Right atrium auricular region (tissue), 2 donors: ENCODE measurements at regions not wholly inside any gene's neighbourhood (a gene's known extent, or its start where the extent isn't known, plus 50 kb on each side); places are given as distances from the start of the nearest gene placed in this dataset.
A peak's percentile ranks its signal among the peaks of the same experiment; 100 is the strongest.

Experiments
- DNase-seq: peaks from one replicate; pipeline ENCODE4 v3.0.0-alpha.2; 2019; ENCODE audit warnings: low spot score
- H3K27ac ChIP-seq, 2 donors: fragments of 200-600 bp; sonication (generic); 1 replicate in 1 of 2; 2 replicates in 1 of 2; pipeline ENCODE4 v1.5.1; 2016 to 2019
- H3K27me3 ChIP-seq, 2 donors: fragments of 200-600 bp; sonication (generic); one replicate each; pipeline versions ENCODE4 v1.5.1 to v1.6.0; 2017 to 2019
- H3K36me3 ChIP-seq: fragments of 200-600 bp; sonication (generic); one replicate; pipeline ENCODE4 v1.5.1; 2016
- H3K4me1 ChIP-seq, 2 donors: fragments of 200-600 bp; sonication (generic); one replicate each; pipeline versions ENCODE4 v1.5.1 to v1.6.0; 2017 to 2019
- H3K4me3 ChIP-seq, 2 donors: fragments of 200-600 bp; sonication (generic); 1 replicate in 1 of 2; 2 replicates in 1 of 2; pipeline ENCODE4 v1.5.1; 2017 to 2019; ENCODE audit warnings: mild to moderate bottlenecking in 1 of 2, moderate library complexity in 1 of 2
- H3K9me3 ChIP-seq, 2 donors: fragments of 200-600 bp; sonication (generic); one replicate each; pipeline ENCODE4 v1.5.1; 2019
- CTCF ChIP-seq, 2 donors: fragments of 200-600 bp; sonication (generic); IDR thresholded peaks; one replicate each; pipeline ENCODE4 v1.5.1; 2019; ENCODE audit warnings: antibody characterized with exemption in 2 of 2

GRCh38 chr2:53170466-53170865 lies 597.1 kb upstream of the CHAC2 start:
- TF ChIP-seq CTCF (IDR thresholded peaks at IDR 0.05): no peak

GRCh38 chr2:53167227-53167626 lies 600.4 kb upstream of the CHAC2 start:
- no peak for TF ChIP-seq CTCF (IDR thresholded peaks at IDR 0.05)
- no peak for DNase-seq
- Histone ChIP-seq H3K27me3 (no peaks in the 10 kb centered on the region), H3K27ac (no peak overlapping the region), H3K9me3 (no peaks in the 10 kb centered on the region), H3K4me3 (no peak overlapping the region), H3K36me3 (no peaks in the 10 kb centered on the region), H3K4me1 (no peaks in the 10 kb centered on the region)

More at GRCh38 chr2:53170466-53170865, 597.1 kb upstream of the CHAC2 start:
- DNase-seq: no peak
- no peaks in the 10 kb centered on the region for H3K4me1 ChIP-seq
- no peak overlapping the region for H3K4me3 ChIP-seq
- no peaks in the 10 kb centered on the region for H3K27me3 ChIP-seq
- H3K36me3 ChIP-seq: no peaks in the 10 kb centered on the region
- no peak overlapping the region for H3K27ac ChIP-seq
- H3K9me3 ChIP-seq: no peaks in the 10 kb centered on the region

- DNase-seq: no peak
- no peak for TF ChIP-seq CTCF (IDR thresholded peaks at IDR 0.05)
- H3K4me3 ChIP-seq: no peak overlapping the region
- no peaks in the 10 kb centered on the region for H3K9me3 ChIP-seq
- no peaks in the 10 kb centered on the region for H3K36me3 ChIP-seq
- H3K4me1 ChIP-seq: no peaks in the 10 kb centered on the region
- H3K27me3 ChIP-seq: no peaks in the 10 kb centered on the region
- no peak overlapping the region for H3K27ac ChIP-seq
These were observed 617.5 kb upstream of the CHAC2 start for GRCh38 chr2:53150146-53150545.

- H3K27ac ChIP-seq: no peak overlapping the region
- no peak overlapping the region for H3K4me3 ChIP-seq
- no peaks in the 10 kb centered on the region for H3K9me3 ChIP-seq
- TF ChIP-seq CTCF (IDR thresholded peaks at IDR 0.05): no peak
- H3K4me1 ChIP-seq: no peaks in the 10 kb centered on the region
- H3K27me3 ChIP-seq: no peaks in the 10 kb centered on the region
- DNase-seq: no peak
- no peaks in the 10 kb centered on the region for H3K36me3 ChIP-seq
These were observed 619.4 kb upstream of the CHAC2 start for GRCh38 chr2:53148221-53148620.

- no peaks in the 10 kb centered on the region for H3K27me3 ChIP-seq
- no peak for DNase-seq
- no peaks in the 10 kb centered on the region for H3K4me1 ChIP-seq
- TF ChIP-seq CTCF (IDR thresholded peaks at IDR 0.05): no peak
- no peak overlapping the region for H3K4me3 ChIP-seq
- H3K9me3 ChIP-seq: no peaks in the 10 kb centered on the region
- no peaks in the 10 kb centered on the region for H3K36me3 ChIP-seq
- H3K27ac ChIP-seq: no peak overlapping the region
These were observed 636.2 kb upstream of the CHAC2 start for GRCh38 chr2:53131416-53131815.

- no peak for DNase-seq
- peak overlapping the region in 1 of 2 donors; percentile 50 for H3K27ac ChIP-seq
These were observed 637.1 kb upstream of the CHAC2 start for GRCh38 chr2:53130441-53130943.

More at GRCh38 chr2:53130441-53130943, 637.1 kb upstream of the CHAC2 start:
- Histone ChIP-seq H3K4me3 (no peak overlapping the region), H3K4me1 (no peaks in the 10 kb centered on the region), H3K9me3 (no peaks in the 10 kb centered on the region), H3K27me3 (no peaks in the 10 kb centered on the region), H3K36me3 (no peaks in the 10 kb centered on the region)
- TF ChIP-seq CTCF (IDR thresholded peaks at IDR 0.05): no peak
